ENCODE measurements at regions not wholly inside any gene's neighbourhood (a gene's known extent, or its start where the extent isn't known, plus 50 kb on each side); places are given as distances from the start of the nearest gene placed in this dataset.

GRCh38 chr7:82625377-82625776 is 181.8 kb upstream of the CACNA2D1 start:
- TF ChIP-seq CTCF (conservative IDR thresholded peaks at IDR 0.05; ENCODE audit: low read length) (no peak), EZH2phosphoT487 (IDR thresholded peaks at IDR 0.05; ENCODE audit: borderline replicate concordance) (no peak)

GRCh38 chr7:82624965-82625364 is 181.4 kb upstream of the CACNA2D1 start:
- Histone ChIP-seq H3F3A (ENCODE audit: low read depth) (no peaks in the 10 kb centered on the region), H2AFZ (ENCODE audit: low read length) (no peak overlapping the region), H3K27me3 (ENCODE audit: insufficient read depth, low read length, poor library complexity, severe bottlenecking) (no peaks in the 10 kb centered on the region), H3K9me2 (replicated peaks; ENCODE audit: low read depth, low read length) (no peaks in the 10 kb centered on the region), H3K4me2 (ENCODE audit: low read depth, low read length, poor library complexity, severe bottlenecking) (no peak overlapping the region), H3K9ac (ENCODE audit: low read depth, low read length, poor library complexity, severe bottlenecking) (no peak overlapping the region), H3K4me3 (ENCODE audit: low read length, poor library complexity, severe bottlenecking) (no peak overlapping the region), H4K20me1 (ENCODE audit: insufficient read depth, low read length, poor library complexity, severe bottlenecking) (no peaks in the 10 kb centered on the region), H3K9me3 (ENCODE audit: insufficient read depth, low read depth, low read length) (no peaks in the 10 kb centered on the region), H3K36me3 (ENCODE audit: insufficient read depth, low read length) (no peaks in the 10 kb centered on the region), H3K79me2 (ENCODE audit: insufficient read depth, low read length) (no peaks in the 10 kb centered on the region), H3K4me1 (ENCODE audit: insufficient read depth, low read length, poor library complexity, severe bottlenecking) (no peaks in the 10 kb centered on the region)
- TF ChIP-seq EZH2phosphoT487 (IDR thresholded peaks at IDR 0.05; ENCODE audit: borderline replicate concordance) (no peak), CTCF (conservative IDR thresholded peaks at IDR 0.05; ENCODE audit: low read length) (no peak)

More at GRCh38 chr7:82625377-82625776, 181.8 kb upstream of the CACNA2D1 start:
- no peak overlapping the region for H3K4me3 ChIP-seq (ENCODE audit: low read length, poor library complexity, severe bottlenecking)
- H3F3A ChIP-seq (ENCODE audit: low read depth) = no peaks in the 10 kb centered on the region
- H3K79me2 ChIP-seq (ENCODE audit: insufficient read depth, low read length) = no peaks in the 10 kb centered on the region
- no peaks in the 10 kb centered on the region for H3K9me2 ChIP-seq (replicated peaks; ENCODE audit: low read depth, low read length)
- no peaks in the 10 kb centered on the region for H4K20me1 ChIP-seq (ENCODE audit: insufficient read depth, low read length, poor library complexity, severe bottlenecking)
- no peaks in the 10 kb centered on the region for H3K9me3 ChIP-seq (ENCODE audit: insufficient read depth, low read depth, low read length)
- H3K4me1 ChIP-seq (ENCODE audit: insufficient read depth, low read length, poor library complexity, severe bottlenecking) = no peaks in the 10 kb centered on the region
- no peaks in the 10 kb centered on the region for H3K36me3 ChIP-seq (ENCODE audit: insufficient read depth, low read length)
- no peak overlapping the region for H3K4me2 ChIP-seq (ENCODE audit: low read depth, low read length, poor library complexity, severe bottlenecking)
- H3K9ac ChIP-seq (ENCODE audit: low read depth, low read length, poor library complexity, severe bottlenecking) = no peak overlapping the region
- H3K27me3 ChIP-seq (ENCODE audit: insufficient read depth, low read length, poor library complexity, severe bottlenecking) = no peaks in the 10 kb centered on the region
- no peak overlapping the region for H2AFZ ChIP-seq (ENCODE audit: low read length)

- Histone ChIP-seq H3K79me2 (ENCODE audit: insufficient read depth, low read length) (no peaks in the 10 kb centered on the region), H3K9me2 (replicated peaks; ENCODE audit: low read depth, low read length) (no peaks in the 10 kb centered on the region), H3K9ac (ENCODE audit: low read depth, low read length, poor library complexity, severe bottlenecking) (no peak overlapping the region), H2AFZ (ENCODE audit: low read length) (no peak overlapping the region), H4K20me1 (ENCODE audit: insufficient read depth, low read length, poor library complexity, severe bottlenecking) (no peaks in the 10 kb centered on the region), H3K9me3 (ENCODE audit: insufficient read depth, low read depth, low read length) (no peaks in the 10 kb centered on the region), H3F3A (ENCODE audit: low read depth) (no peaks in the 10 kb centered on the region), H3K36me3 (ENCODE audit: insufficient read depth, low read length) (no peaks in the 10 kb centered on the region), H3K4me2 (ENCODE audit: low read depth, low read length, poor library complexity, severe bottlenecking) (no peak overlapping the region), H3K4me1 (ENCODE audit: insufficient read depth, low read length, poor library complexity, severe bottlenecking) (no peaks in the 10 kb centered on the region), H3K4me3 (ENCODE audit: low read length, poor library complexity, severe bottlenecking) (no peak overlapping the region), H3K27me3 (ENCODE audit: insufficient read depth, low read length, poor library complexity, severe bottlenecking) (no peaks in the 10 kb centered on the region)
- no peak for TF ChIP-seq EZH2phosphoT487 (IDR thresholded peaks at IDR 0.05; ENCODE audit: borderline replicate concordance)
- TF ChIP-seq CTCF (conservative IDR thresholded peaks at IDR 0.05; ENCODE audit: low read length) = no peak
These were observed 180.8 kb upstream of the CACNA2D1 start for GRCh38 chr7:82624337-82624736.
